IMR-90 (cell line): ENCODE measurements at regions not wholly inside any gene's neighbourhood (a gene's known extent, or its start where the extent isn't known, plus 50 kb on each side); places are given as distances from the start of the nearest gene placed in this dataset.

Experiments
- ATAC-seq: fragments of 200-7000 bp; cut with Tn5 transposase; 2 replicates; pipeline ENCODE4 v1.9.1; 2020; ENCODE audit warnings: low read depth, mild to moderate bottlenecking, moderate library complexity
- BruUV-seq: library from RNA; stranded (reverse); fragments of 400-500 nt; replicated peaks from 2 replicates; lab custom pipeline; 2021; lab: Mats Ljungman, UMichigan
- CTCF ChIA-PET: fragments of 300-600 bp; formaldehyde crosslinking; extraction: SDS; loops from one replicate; lab custom pipeline; 2021; ENCODE audit warnings: antibody characterized with exemption; lab: Yijun Ruan, JAX
- POLR2A ChIA-PET: fragments of 300-600 bp; sonication (Branson Sonifier 250); formaldehyde crosslinking; loops from one replicate; lab custom pipeline; 2022; ENCODE audit warnings: antibody characterized with exemption; ENCODE audit not compliant: unreplicated experiment; lab: Charles Lee
- DNase-seq: peaks from one replicate; pipeline ENCODE4 v3.0.0; 2013
- H2AFZ ChIP-seq: replicated peaks from 2 replicates; pipeline ENCODE3; 2013; ENCODE audit warnings: low read length, mild to moderate bottlenecking; ENCODE audit not compliant: poor library complexity
- H2AK5ac ChIP-seq: 2 replicates; pipeline ENCODE4 v1.6.1; 2013; ENCODE audit warnings: low read depth, low read length, inconsistent platforms
- H2AK9ac ChIP-seq: replicated peaks from 2 replicates; pipeline ENCODE3; 2013; ENCODE audit warnings: mild to moderate bottlenecking, low read depth, low read length, moderate library complexity; ENCODE audit not compliant: poor library complexity
- H2BK120ac ChIP-seq: 2 replicates; pipeline ENCODE4 v1.6.1; 2013; ENCODE audit warnings: low read depth, low read length, inconsistent platforms
- H2BK15ac ChIP-seq: 3 replicates; pipeline ENCODE4 v1.6.1; 2013; ENCODE audit warnings: low read depth, low read length, inconsistent platforms
- H2BK20ac ChIP-seq: 2 replicates; pipeline ENCODE4 v1.6.1; 2013; ENCODE audit warnings: low read depth, mild to moderate bottlenecking, inconsistent platforms, low read length, moderate library complexity
- H2BK5ac ChIP-seq: 2 replicates; pipeline ENCODE4 v1.6.1; 2013; ENCODE audit warnings: mild to moderate bottlenecking, low read depth, low read length, inconsistent platforms; ENCODE audit not compliant: poor library complexity, severe bottlenecking
- H3K14ac ChIP-seq: replicated peaks from 2 replicates; pipeline ENCODE4 v1.6.1; 2013; ENCODE audit warnings: low read depth, low read length, inconsistent platforms
- H3K18ac ChIP-seq: 2 replicates; pipeline ENCODE4 v1.6.1; 2013; ENCODE audit warnings: low read depth, low read length, control low read depth
- H3K23ac ChIP-seq: 2 replicates; pipeline ENCODE4 v1.6.1; 2013; ENCODE audit warnings: low read depth, low read length, inconsistent platforms
- H3K27ac ChIP-seq: 2 replicates; pipeline ENCODE4 v1.5.1; 2013; ENCODE audit warnings: mild to moderate bottlenecking, control low read depth, low read length; ENCODE audit not compliant: insufficient read depth
- H3K27me3 ChIP-seq: 2 replicates; pipeline ENCODE4 v1.6.1; 2013; ENCODE audit warnings: low read length; ENCODE audit not compliant: control insufficient read depth, insufficient read depth
- H3K36me3 ChIP-seq: 2 replicates; pipeline ENCODE4 v1.6.1; 2013; ENCODE audit warnings: low read length, mixed read lengths; ENCODE audit not compliant: control insufficient read depth, insufficient read depth
- H3K4ac ChIP-seq: 2 replicates; pipeline ENCODE4 v1.6.1; 2013; ENCODE audit warnings: low read depth, low read length, inconsistent platforms
- H3K4me1 ChIP-seq: 2 replicates; pipeline ENCODE4 v1.6.1; 2013; ENCODE audit warnings: low read length, mixed read lengths; ENCODE audit not compliant: control insufficient read depth, insufficient read depth
- H3K4me2 ChIP-seq: 2 replicates; pipeline ENCODE4 v1.6.1; 2013; ENCODE audit warnings: low read depth, mild to moderate bottlenecking, control low read depth, low read length, moderate library complexity
- H3K4me3 ChIP-seq: 2 replicates; pipeline ENCODE4 v1.5.1; 2013; ENCODE audit warnings: low read depth, mild to moderate bottlenecking, control low read depth, low read length, moderate library complexity; ENCODE audit not compliant: insufficient read depth
- H3K56ac ChIP-seq: 2 replicates; pipeline ENCODE4 v1.6.1; 2013; ENCODE audit warnings: low read length, inconsistent platforms; ENCODE audit not compliant: insufficient read depth; ENCODE audit errors: extremely low read depth
- H3K79me1 ChIP-seq, 2 experiments: 2 replicates each; pipeline ENCODE4 v1.6.1; 2013; ENCODE audit warnings: low read length in 2 of 2, inconsistent platforms in 1 of 2, low read depth in 1 of 2
- H3K9ac ChIP-seq: 2 replicates; pipeline ENCODE4 v1.6.1; 2013; ENCODE audit warnings: low read depth, low read length, control low read depth
- H3K9me1 ChIP-seq: 2 replicates; pipeline ENCODE4 v1.6.1; 2013; ENCODE audit warnings: low read length, inconsistent platforms; ENCODE audit not compliant: insufficient read depth
- H3K9me3 ChIP-seq: 2 replicates; pipeline ENCODE4 v1.6.1; 2013; ENCODE audit warnings: low read length; ENCODE audit not compliant: control insufficient read depth, insufficient read depth
- H4K20me1 ChIP-seq: 2 replicates; pipeline ENCODE4 v1.6.1; 2013; ENCODE audit warnings: low read length, inconsistent platforms; ENCODE audit not compliant: insufficient read depth
- H4K5ac ChIP-seq: 2 replicates; pipeline ENCODE4 v1.6.1; 2013; ENCODE audit warnings: mild to moderate bottlenecking, low read depth, low read length, control low read depth
- H4K8ac ChIP-seq, 2 experiments: 2 replicates each; pipeline ENCODE4 v1.6.1; 2013; ENCODE audit warnings: low read depth in 2 of 2, low read length in 2 of 2, control low read depth in 1 of 2, inconsistent platforms in 1 of 2
- H4K91ac ChIP-seq: 2 replicates; pipeline ENCODE4 v1.6.1; 2013; ENCODE audit warnings: low read depth, low read length, inconsistent platforms; ENCODE audit not compliant: insufficient read depth
- BHLHE40 ChIP-seq: fragments of 150-350 bp; IDR thresholded peaks from 2 replicates; pipeline ENCODE4 v1.6.1; 2016; ENCODE audit warnings: mild to moderate bottlenecking, low read depth, low read length
- ELK1 ChIP-seq: fragments of 150-350 bp; IDR thresholded peaks from 2 replicates; pipeline ENCODE4 v1.6.1; 2016; ENCODE audit warnings: low read depth, mild to moderate bottlenecking, low read length, moderate library complexity, borderline replicate concordance
- MAFK ChIP-seq: IDR thresholded peaks from 2 replicates; pipeline ENCODE4 v1.6.1; 2012; ENCODE audit warnings: low read depth, low read length, improper control_type of control experiment
- MXI1 ChIP-seq: IDR thresholded peaks from 2 replicates; pipeline ENCODE4 v1.6.1; 2012; ENCODE audit warnings: low read depth, mild to moderate bottlenecking, low read length, moderate library complexity, borderline replicate concordance
- NFE2L2 ChIP-seq: fragments of 150-350 bp; IDR thresholded peaks from 2 replicates; pipeline ENCODE4 v1.6.1; 2016; ENCODE audit warnings: low read depth, mild to moderate bottlenecking, low read length
- POLR2A ChIP-seq: IDR thresholded peaks from 2 replicates; pipeline ENCODE4 v1.6.1; 2012; ENCODE audit warnings: mild to moderate bottlenecking, low read depth, low read length
- WGBS, 2 experiments: methylation state at CpG; one replicate each; pipeline versions ENCODE4 v1.1.5 to v1.1.7; 2013; ENCODE audit warnings: missing lambda C conversion rate in 2 of 2; ENCODE audit not compliant: insufficient read length in 1 of 2; ENCODE audit errors: extremely low coverage in 2 of 2; 5-methylcytosine and 5-hydroxymethylcytosine counted together
- dilution Hi-C: fragments of 300-500 bp; cut with HindIII; formaldehyde crosslinking; loops from one replicate; pipeline ENCODE4 v1.14.3; 2018; ENCODE audit warnings: low sequenced_read_pairs; ENCODE audit not compliant: unreplicated experiment
- in situ Hi-C: fragments of 300-500 bp; cut with MboI; formaldehyde crosslinking; loops from 3 replicates; pipeline ENCODE4 v1.14.3; 2019; ENCODE audit warnings: low sequenced_read_pairs, inconsistent platforms, mixed read lengths
- intact Hi-C: fragments of 100-400 bp; cut with micrococcal nuclease; formaldehyde crosslinking; loops from 2 replicates; pipeline ENCODE4 v1.10.0; 2022
- TF ChIP-seq, protein P1 (sequence below): conservative IDR thresholded peaks from 2 replicates; pipeline ENCODE4 v1.5.1; 2012; ENCODE audit warnings: mild to moderate bottlenecking, low read depth, low read length, improper control_type of control experiment
- TF ChIP-seq, protein P2 (sequence below): fragments of 150-350 bp; IDR thresholded peaks from 2 replicates; pipeline ENCODE4 v1.6.1; 2017; ENCODE audit warnings: mild to moderate bottlenecking, antibody characterized with exemption, low read length, low read depth

DNA sequence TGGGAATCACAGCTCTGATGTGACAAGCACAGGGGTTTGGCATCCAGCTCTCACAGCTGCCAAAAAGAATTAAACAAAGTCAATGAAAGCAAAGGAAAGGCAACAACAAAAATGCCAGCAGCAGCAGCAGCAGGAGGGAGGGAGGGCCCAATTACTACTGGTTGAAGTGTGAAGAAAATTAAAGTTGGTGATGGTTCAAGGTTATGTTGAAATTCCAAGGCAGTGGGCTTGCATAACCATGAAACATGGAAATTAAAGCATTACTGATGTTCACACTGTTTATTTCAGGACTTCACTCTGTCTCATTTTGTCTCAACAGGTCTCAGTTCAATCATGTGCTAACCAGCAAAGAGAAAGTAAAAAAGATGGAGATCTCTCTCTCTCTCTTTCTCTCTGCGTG lies 220.3 kb upstream of the LYPLAL1 start:
- no peak for DNase-seq
- H3K4me2 ChIP-seq, result peak overlapping the region; percentile 10; the same call in 1 of the 2 replicates
- H3K79me1 ChIP-seq, result no peaks in the 10 kb centered on the region
- H2BK120ac ChIP-seq, result no peak overlapping the region
- dilution Hi-C loops (no loop called here), in situ Hi-C loops (no loop called here), intact Hi-C loops (no loop called here)
- H3K27me3 ChIP-seq, result no peaks in the 10 kb centered on the region
- H2BK20ac ChIP-seq, result no peak overlapping the region
- H2AFZ ChIP-seq, result no peak overlapping the region
- no peak overlapping the region for H4K5ac ChIP-seq
- H2BK15ac ChIP-seq, result no peak overlapping the region
- H3K4me1 ChIP-seq, result no peaks in the 10 kb centered on the region
- H3K4ac ChIP-seq, result no peak overlapping the region
- no peak overlapping the region for H3K9ac ChIP-seq
- H2AK9ac ChIP-seq, result no peak overlapping the region
- H4K91ac ChIP-seq, result no peak overlapping the region
- WGBS, 2 experiments, result no CpG with 5 or more reads among the region's 1 CpG
- H4K20me1 ChIP-seq, result no peaks in the 10 kb centered on the region
- H3K14ac ChIP-seq, result no peak overlapping the region
- no peak overlapping the region for H2BK5ac ChIP-seq
- BruUV-seq, result no TSS peak
- no peak overlapping the region for H2AK5ac ChIP-seq
- ChIA-PET POLR2A (no interaction called here), CTCF (no interaction called here)
- TF ChIP-seq, protein P1, sequence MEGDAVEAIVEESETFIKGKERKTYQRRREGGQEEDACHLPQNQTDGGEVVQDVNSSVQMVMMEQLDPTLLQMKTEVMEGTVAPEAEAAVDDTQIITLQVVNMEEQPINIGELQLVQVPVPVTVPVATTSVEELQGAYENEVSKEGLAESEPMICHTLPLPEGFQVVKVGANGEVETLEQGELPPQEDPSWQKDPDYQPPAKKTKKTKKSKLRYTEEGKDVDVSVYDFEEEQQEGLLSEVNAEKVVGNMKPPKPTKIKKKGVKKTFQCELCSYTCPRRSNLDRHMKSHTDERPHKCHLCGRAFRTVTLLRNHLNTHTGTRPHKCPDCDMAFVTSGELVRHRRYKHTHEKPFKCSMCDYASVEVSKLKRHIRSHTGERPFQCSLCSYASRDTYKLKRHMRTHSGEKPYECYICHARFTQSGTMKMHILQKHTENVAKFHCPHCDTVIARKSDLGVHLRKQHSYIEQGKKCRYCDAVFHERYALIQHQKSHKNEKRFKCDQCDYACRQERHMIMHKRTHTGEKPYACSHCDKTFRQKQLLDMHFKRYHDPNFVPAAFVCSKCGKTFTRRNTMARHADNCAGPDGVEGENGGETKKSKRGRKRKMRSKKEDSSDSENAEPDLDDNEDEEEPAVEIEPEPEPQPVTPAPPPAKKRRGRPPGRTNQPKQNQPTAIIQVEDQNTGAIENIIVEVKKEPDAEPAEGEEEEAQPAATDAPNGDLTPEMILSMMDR, result no peak
- TF ChIP-seq, protein P2, sequence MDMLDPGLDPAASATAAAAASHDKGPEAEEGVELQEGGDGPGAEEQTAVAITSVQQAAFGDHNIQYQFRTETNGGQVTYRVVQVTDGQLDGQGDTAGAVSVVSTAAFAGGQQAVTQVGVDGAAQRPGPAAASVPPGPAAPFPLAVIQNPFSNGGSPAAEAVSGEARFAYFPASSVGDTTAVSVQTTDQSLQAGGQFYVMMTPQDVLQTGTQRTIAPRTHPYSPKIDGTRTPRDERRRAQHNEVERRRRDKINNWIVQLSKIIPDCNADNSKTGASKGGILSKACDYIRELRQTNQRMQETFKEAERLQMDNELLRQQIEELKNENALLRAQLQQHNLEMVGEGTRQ, result no peak
- TF ChIP-seq POLR2A (no peak), MAFK (no peak), NFE2L2 (no peak), MXI1 (no peak), BHLHE40 (no peak), ELK1 (no peak)
- no peaks in the 10 kb centered on the region for H3K36me3 ChIP-seq
- no peak overlapping the region for H3K56ac ChIP-seq
- H4K8ac ChIP-seq, result no peak overlapping the region
- H3K9me3 ChIP-seq, result no peaks in the 10 kb centered on the region
- ATAC-seq, result no peak
- H3K18ac ChIP-seq, result no peak overlapping the region
- no peak overlapping the region for H3K27ac ChIP-seq
- H3K4me3 ChIP-seq, result no peak overlapping the region
- no peak overlapping the region for H3K23ac ChIP-seq
- H3K9me1 ChIP-seq, result no peaks in the 10 kb centered on the region
